Liver (tissue), 3 donors: ENCODE measurements at regions not wholly inside any gene's neighbourhood (a gene's known extent, or its start where the extent isn't known, plus 50 kb on each side); places are given as distances from the start of the nearest gene placed in this dataset.

Experiments used
- HNF4A ChIP-seq, 2 donors: conservative IDR thresholded peaks; 2 replicates each; pipeline ENCODE4 v1.6.1; 2016; ENCODE audit warnings: antibody characterized with exemption in 2 of 2, mild to moderate bottlenecking in 2 of 2
- RAD21 ChIP-seq, 2 donors: IDR thresholded peaks; 2 replicates each; pipeline ENCODE4 v1.6.1; 2016; ENCODE audit warnings: antibody characterized with exemption in 2 of 2, mild to moderate bottlenecking in 2 of 2
- SP1 ChIP-seq: IDR thresholded peaks from 2 replicates; pipeline ENCODE4 v1.6.1; 2018; ENCODE audit warnings: antibody characterized with exemption, mild to moderate bottlenecking
- TAF1 ChIP-seq: conservative IDR thresholded peaks from 2 replicates; pipeline ENCODE4 v1.6.1; 2016; ENCODE audit warnings: antibody characterized with exemption, mild to moderate bottlenecking
- YY1 ChIP-seq: IDR thresholded peaks from 2 replicates; pipeline ENCODE4 v1.6.1; 2016; ENCODE audit warnings: antibody characterized with exemption, mild to moderate bottlenecking
- TF ChIP-seq, protein P1 (sequence below): fragments of 150-350 bp; IDR thresholded peaks from 2 replicates; pipeline ENCODE4 v1.5.1; 2017; ENCODE audit warnings: improper control_type of control experiment, low read depth, low read length; ENCODE audit not compliant: missing input control
- TF ChIP-seq, protein P2 (sequence below): IDR thresholded peaks from 2 replicates; pipeline ENCODE4 v1.6.1; 2016; ENCODE audit warnings: antibody characterized with exemption
- TF ChIP-seq, protein P3 (sequence below): IDR thresholded peaks from 2 replicates; pipeline ENCODE4 v1.6.1; 2016; ENCODE audit warnings: antibody characterized with exemption, mild to moderate bottlenecking
- TF ChIP-seq, protein P4 (sequence below): IDR thresholded peaks from 2 replicates; pipeline ENCODE4 v1.6.1; 2016; ENCODE audit warnings: antibody characterized with exemption
- donor health status: healthy.
- donor health status: healthy.

- TF ChIP-seq, protein P1, sequence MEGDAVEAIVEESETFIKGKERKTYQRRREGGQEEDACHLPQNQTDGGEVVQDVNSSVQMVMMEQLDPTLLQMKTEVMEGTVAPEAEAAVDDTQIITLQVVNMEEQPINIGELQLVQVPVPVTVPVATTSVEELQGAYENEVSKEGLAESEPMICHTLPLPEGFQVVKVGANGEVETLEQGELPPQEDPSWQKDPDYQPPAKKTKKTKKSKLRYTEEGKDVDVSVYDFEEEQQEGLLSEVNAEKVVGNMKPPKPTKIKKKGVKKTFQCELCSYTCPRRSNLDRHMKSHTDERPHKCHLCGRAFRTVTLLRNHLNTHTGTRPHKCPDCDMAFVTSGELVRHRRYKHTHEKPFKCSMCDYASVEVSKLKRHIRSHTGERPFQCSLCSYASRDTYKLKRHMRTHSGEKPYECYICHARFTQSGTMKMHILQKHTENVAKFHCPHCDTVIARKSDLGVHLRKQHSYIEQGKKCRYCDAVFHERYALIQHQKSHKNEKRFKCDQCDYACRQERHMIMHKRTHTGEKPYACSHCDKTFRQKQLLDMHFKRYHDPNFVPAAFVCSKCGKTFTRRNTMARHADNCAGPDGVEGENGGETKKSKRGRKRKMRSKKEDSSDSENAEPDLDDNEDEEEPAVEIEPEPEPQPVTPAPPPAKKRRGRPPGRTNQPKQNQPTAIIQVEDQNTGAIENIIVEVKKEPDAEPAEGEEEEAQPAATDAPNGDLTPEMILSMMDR: no peak
- no peak for TF ChIP-seq YY1
- TF ChIP-seq, protein P2, sequence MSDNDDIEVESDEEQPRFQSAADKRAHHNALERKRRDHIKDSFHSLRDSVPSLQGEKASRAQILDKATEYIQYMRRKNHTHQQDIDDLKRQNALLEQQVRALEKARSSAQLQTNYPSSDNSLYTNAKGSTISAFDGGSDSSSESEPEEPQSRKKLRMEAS: no peak
- TF ChIP-seq TAF1: no peak
- TF ChIP-seq RAD21 (IDR thresholded peaks at IDR 0.05): no peak
- TF ChIP-seq HNF4A (conservative IDR thresholded peaks at IDR 0.05): no peak
- no peak for TF ChIP-seq SP1
- TF ChIP-seq, protein P3, sequence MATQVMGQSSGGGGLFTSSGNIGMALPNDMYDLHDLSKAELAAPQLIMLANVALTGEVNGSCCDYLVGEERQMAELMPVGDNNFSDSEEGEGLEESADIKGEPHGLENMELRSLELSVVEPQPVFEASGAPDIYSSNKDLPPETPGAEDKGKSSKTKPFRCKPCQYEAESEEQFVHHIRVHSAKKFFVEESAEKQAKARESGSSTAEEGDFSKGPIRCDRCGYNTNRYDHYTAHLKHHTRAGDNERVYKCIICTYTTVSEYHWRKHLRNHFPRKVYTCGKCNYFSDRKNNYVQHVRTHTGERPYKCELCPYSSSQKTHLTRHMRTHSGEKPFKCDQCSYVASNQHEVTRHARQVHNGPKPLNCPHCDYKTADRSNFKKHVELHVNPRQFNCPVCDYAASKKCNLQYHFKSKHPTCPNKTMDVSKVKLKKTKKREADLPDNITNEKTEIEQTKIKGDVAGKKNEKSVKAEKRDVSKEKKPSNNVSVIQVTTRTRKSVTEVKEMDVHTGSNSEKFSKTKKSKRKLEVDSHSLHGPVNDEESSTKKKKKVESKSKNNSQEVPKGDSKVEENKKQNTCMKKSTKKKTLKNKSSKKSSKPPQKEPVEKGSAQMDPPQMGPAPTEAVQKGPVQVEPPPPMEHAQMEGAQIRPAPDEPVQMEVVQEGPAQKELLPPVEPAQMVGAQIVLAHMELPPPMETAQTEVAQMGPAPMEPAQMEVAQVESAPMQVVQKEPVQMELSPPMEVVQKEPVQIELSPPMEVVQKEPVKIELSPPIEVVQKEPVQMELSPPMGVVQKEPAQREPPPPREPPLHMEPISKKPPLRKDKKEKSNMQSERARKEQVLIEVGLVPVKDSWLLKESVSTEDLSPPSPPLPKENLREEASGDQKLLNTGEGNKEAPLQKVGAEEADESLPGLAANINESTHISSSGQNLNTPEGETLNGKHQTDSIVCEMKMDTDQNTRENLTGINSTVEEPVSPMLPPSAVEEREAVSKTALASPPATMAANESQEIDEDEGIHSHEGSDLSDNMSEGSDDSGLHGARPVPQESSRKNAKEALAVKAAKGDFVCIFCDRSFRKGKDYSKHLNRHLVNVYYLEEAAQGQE: no peak
- TF ChIP-seq, protein P4, sequence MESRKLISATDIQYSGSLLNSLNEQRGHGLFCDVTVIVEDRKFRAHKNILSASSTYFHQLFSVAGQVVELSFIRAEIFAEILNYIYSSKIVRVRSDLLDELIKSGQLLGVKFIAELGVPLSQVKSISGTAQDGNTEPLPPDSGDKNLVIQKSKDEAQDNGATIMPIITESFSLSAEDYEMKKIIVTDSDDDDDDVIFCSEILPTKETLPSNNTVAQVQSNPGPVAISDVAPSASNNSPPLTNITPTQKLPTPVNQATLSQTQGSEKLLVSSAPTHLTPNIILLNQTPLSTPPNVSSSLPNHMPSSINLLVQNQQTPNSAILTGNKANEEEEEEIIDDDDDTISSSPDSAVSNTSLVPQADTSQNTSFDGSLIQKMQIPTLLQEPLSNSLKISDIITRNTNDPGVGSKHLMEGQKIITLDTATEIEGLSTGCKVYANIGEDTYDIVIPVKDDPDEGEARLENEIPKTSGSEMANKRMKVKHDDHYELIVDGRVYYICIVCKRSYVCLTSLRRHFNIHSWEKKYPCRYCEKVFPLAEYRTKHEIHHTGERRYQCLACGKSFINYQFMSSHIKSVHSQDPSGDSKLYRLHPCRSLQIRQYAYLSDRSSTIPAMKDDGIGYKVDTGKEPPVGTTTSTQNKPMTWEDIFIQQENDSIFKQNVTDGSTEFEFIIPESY: no peak
These were observed 152.7 kb downstream of the ZNF737 start for GRCh38 chr19:20412846-20413245.
